Nephron progenitor cell (in vitro differentiated cells): ENCODE measurements at regions not wholly inside any gene's neighbourhood (a gene's known extent, or its start where the extent isn't known, plus 50 kb on each side); places are given as distances from the start of the nearest gene placed in this dataset.

Experiments
- DNase-seq: peaks from one replicate; pipeline ENCODE4 v3.0.0; 2021
- H3K27ac Mint-ChIP-seq: 2 replicates; pipeline ENCODE4 v1.8.0; 2021; ENCODE audit warnings: mild to moderate bottlenecking, moderate library complexity, mixed read lengths
- H3K27me3 Mint-ChIP-seq: 2 replicates; pipeline ENCODE4 v1.8.0; 2021; ENCODE audit warnings: mild to moderate bottlenecking, low read depth, mixed read lengths; ENCODE audit not compliant: poor library complexity
- H3K36me3 Mint-ChIP-seq: 2 replicates; pipeline ENCODE4 v1.8.0; 2021; ENCODE audit warnings: low read depth, mixed read lengths
- H3K4me1 Mint-ChIP-seq: 2 replicates; pipeline ENCODE4 v1.8.0; 2021; ENCODE audit warnings: mixed read lengths
- H3K4me3 Mint-ChIP-seq: 2 replicates; pipeline ENCODE4 v1.8.0; 2021; ENCODE audit warnings: mild to moderate bottlenecking, moderate library complexity, mixed read lengths
- H3K9me3 Mint-ChIP-seq: 2 replicates; pipeline ENCODE4 v1.8.0; 2021; ENCODE audit warnings: mild to moderate bottlenecking, moderate library complexity, mixed read lengths
- CTCF ChIP-seq: fragments of 200-600 bp; sonication (generic); IDR thresholded peaks from 2 replicates; pipeline ENCODE4 v1.5.0; 2021; ENCODE audit warnings: antibody characterized with exemption

GRCh38 chr10:130905921-130906320 is 405.6 kb downstream of the TCERG1L start:
- no peak for DNase-seq
- TF ChIP-seq CTCF, result no peak
- peaks cover 26% of the 10 kb centered on the region for H3K27me3 Mint-ChIP-seq
- no peaks in the 10 kb centered on the region for H3K4me1 Mint-ChIP-seq
- no peaks in the 10 kb centered on the region for H3K36me3 Mint-ChIP-seq
- H3K9me3 Mint-ChIP-seq, result peaks cover 18% of the 10 kb centered on the region
- no peak overlapping the region for H3K27ac Mint-ChIP-seq
- no peak overlapping the region for H3K4me3 Mint-ChIP-seq

GRCh38 chr10:130910848-130911247 is 400.7 kb downstream of the TCERG1L start:
- Mint-ChIP-seq H3K27ac (no peak overlapping the region), H3K27me3 (peaks cover 20% of the 10 kb centered on the region), H3K4me3 (no peak overlapping the region), H3K36me3 (no peaks in the 10 kb centered on the region), H3K9me3 (peaks cover 40% of the 10 kb centered on the region), H3K4me1 (no peaks in the 10 kb centered on the region)
- no peak for DNase-seq
- TF ChIP-seq CTCF, result no peak

GRCh38 chr10:130913844-130914243 is 397.7 kb downstream of the TCERG1L start:
- no peaks in the 10 kb centered on the region for H3K36me3 Mint-ChIP-seq
- TF ChIP-seq CTCF, result no peak
- no peak overlapping the region for H3K4me3 Mint-ChIP-seq
- H3K27ac Mint-ChIP-seq, result no peak overlapping the region
- H3K4me1 Mint-ChIP-seq, result no peaks in the 10 kb centered on the region
- no peak for DNase-seq
- peaks cover 44% of the 10 kb centered on the region for H3K9me3 Mint-ChIP-seq
- peaks cover 23% of the 10 kb centered on the region for H3K27me3 Mint-ChIP-seq

- no peak for TF ChIP-seq CTCF
- Mint-ChIP-seq H3K4me1 (no peaks in the 10 kb centered on the region), H3K9me3 (peaks cover 40% of the 10 kb centered on the region), H3K36me3 (no peaks in the 10 kb centered on the region), H3K27ac (no peak overlapping the region), H3K4me3 (no peak overlapping the region), H3K27me3 (peaks cover 23% of the 10 kb centered on the region)
- DNase-seq, result no peak
These were observed 397.2 kb downstream of the TCERG1L start for GRCh38 chr10:130914367-130914766.

GRCh38 chr10:130915065-130915464 is 396.5 kb downstream of the TCERG1L start:
- Mint-ChIP-seq H3K4me3 (no peak overlapping the region), H3K27me3 (peaks cover 23% of the 10 kb centered on the region), H3K36me3 (no peaks in the 10 kb centered on the region), H3K27ac (no peak overlapping the region), H3K4me1 (no peaks in the 10 kb centered on the region), H3K9me3 (peaks cover 34% of the 10 kb centered on the region)
- TF ChIP-seq CTCF, result no peak
- DNase-seq, result no peak

- Mint-ChIP-seq H3K9me3 (peaks cover 4% of the 10 kb centered on the region), H3K4me1 (no peaks in the 10 kb centered on the region), H3K27me3 (peaks cover 12% of the 10 kb centered on the region), H3K4me3 (no peak overlapping the region), H3K36me3 (no peaks in the 10 kb centered on the region), H3K27ac (no peak overlapping the region)
- no peak for TF ChIP-seq CTCF
- DNase-seq, result no peak
These were observed 390.1 kb downstream of the TCERG1L start for GRCh38 chr10:130921461-130921860.
